Fibroblast of skin of left quadriceps (primary cell): ENCODE measurements at regions not wholly inside any gene's neighbourhood (a gene's known extent, or its start where the extent isn't known, plus 50 kb on each side); places are given as distances from the start of the nearest gene placed in this dataset.

Experiments used
- DNase-seq, 2 experiments: peaks; one replicate each; pipeline ENCODE4 v3.0.0-alpha.2; 2013; ENCODE audit warnings: low read depth in 2 of 2

GRCh38 chr13:82698383-82698782 is 1183.9 kb downstream of the SLITRK1 start:
- no peak for DNase-seq

DNA sequence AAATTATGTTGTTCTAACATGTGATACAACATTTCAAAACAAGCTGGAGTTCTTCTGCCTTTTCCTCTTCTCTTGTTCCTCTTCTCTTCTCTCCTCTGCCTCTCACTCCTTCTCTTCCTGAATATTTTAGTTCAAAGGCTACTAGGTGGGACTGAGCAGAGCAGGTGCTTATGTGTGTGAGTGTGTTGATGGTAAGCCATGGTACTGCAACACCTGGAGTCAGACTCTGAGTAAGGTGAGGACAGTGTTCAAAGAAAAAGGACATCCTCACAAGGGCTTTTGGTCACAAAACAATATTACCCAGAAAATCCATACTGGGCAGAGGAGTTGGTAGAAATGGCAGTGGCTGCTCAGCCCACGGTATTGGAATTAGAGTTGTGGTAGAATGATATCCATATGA is 1188.7 kb downstream of the SLITRK1 start:
- DNase-seq, result no peak

- DNase-seq, result no peak
Measured at GRCh38 chr13:82688400-82688994, 1193.8 kb downstream of the SLITRK1 start.

- DNase-seq, result no peak
Measured at GRCh38 chr13:82687884-82688283, 1194.4 kb downstream of the SLITRK1 start.

GRCh38 chr13:82681535-82681934 is 1200.7 kb downstream of the SLITRK1 start:
- no peak for DNase-seq

DNA sequence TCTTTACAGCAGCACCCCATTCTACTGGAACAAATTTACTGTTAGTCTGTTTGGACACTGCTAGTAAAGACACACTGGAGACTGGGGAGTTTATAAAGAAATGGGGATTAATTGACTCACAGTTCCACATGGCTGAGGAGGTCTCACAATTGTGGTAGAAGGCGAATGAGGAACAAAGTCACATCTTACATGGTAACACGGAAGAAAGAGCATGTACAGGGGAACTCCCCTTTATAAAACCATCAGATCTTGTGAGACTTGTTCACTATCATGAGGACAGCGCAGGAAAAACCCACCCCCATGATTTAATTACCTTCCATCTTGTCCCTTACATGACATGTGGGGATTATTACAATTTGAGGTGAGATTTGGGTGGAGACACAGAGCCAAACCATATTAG is 1204.2 kb downstream of the SLITRK1 start:
- no peak for DNase-seq

- DNase-seq, result no peak
Measured at GRCh38 chr13:82675024-82675423, 1207.2 kb downstream of the SLITRK1 start.

- no peak for DNase-seq
Measured at GRCh38 chr13:82674546-82674945, 1207.7 kb downstream of the SLITRK1 start.

GRCh38 chr13:82672248-82672647 is 1210.0 kb downstream of the SLITRK1 start:
- DNase-seq, result no peak

- no peak for DNase-seq
Measured at GRCh38 chr13:82664183-82664582, 1218.1 kb downstream of the SLITRK1 start.

DNA sequence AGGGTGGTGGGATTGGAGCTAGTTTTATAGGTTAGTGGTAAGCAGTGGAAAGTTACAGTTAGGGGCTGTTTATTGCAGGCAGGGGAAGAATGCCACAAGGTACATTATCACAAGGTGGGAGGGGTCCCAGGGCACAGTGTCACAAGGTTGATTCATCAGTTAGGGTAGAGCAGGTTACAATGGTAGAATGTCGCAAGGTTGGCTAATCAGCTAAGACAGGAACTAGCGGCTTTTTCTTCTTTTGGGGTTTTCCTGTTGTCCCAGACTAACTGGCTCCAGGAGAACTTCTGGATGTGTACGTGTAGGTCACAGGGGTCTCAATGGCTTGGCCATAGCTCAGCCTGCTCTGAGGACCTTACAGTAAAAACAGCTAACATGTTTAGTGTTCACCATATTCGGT is 1221.1 kb downstream of the SLITRK1 start:
- no peak for DNase-seq

DNA sequence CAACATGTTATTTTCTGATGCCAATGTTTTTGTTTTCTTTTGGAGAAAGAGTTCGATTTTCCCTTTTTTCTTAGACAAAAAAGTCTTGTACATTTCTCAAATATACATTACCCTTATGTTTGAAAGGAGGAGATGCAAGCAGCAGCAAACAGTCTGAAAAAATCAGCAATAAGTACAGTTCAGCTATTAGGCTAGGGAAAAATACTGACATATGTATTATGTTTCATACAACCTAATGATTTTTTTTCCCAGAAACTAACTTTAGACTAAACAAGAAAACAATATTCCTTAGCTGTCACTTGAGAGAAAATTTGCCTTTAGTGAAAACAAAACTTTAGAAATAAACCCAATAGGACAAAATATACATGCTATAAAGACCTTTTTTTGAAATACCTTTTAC is 1223.5 kb downstream of the SLITRK1 start:
- DNase-seq, result no peak

DNA sequence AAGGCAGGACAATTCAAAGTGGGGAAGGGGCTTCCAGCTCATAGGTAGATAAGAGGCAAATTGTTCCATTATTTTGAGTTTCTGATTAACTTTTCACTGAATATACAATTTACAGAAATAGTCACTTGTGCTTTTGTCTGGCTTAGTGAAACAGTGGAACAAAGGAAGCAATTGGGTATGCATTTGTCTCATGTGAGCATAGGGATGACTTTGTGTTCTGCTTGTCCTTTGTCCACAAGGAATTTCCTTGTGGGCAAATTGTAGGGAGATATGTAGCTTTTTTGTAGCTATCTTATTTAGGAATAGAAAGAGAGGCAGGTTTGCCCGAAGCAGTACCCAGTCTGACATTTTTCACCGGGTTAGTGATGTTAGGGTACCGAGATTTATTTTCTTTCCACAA is 1224.8 kb downstream of the SLITRK1 start:
- DNase-seq, result no peak

DNA sequence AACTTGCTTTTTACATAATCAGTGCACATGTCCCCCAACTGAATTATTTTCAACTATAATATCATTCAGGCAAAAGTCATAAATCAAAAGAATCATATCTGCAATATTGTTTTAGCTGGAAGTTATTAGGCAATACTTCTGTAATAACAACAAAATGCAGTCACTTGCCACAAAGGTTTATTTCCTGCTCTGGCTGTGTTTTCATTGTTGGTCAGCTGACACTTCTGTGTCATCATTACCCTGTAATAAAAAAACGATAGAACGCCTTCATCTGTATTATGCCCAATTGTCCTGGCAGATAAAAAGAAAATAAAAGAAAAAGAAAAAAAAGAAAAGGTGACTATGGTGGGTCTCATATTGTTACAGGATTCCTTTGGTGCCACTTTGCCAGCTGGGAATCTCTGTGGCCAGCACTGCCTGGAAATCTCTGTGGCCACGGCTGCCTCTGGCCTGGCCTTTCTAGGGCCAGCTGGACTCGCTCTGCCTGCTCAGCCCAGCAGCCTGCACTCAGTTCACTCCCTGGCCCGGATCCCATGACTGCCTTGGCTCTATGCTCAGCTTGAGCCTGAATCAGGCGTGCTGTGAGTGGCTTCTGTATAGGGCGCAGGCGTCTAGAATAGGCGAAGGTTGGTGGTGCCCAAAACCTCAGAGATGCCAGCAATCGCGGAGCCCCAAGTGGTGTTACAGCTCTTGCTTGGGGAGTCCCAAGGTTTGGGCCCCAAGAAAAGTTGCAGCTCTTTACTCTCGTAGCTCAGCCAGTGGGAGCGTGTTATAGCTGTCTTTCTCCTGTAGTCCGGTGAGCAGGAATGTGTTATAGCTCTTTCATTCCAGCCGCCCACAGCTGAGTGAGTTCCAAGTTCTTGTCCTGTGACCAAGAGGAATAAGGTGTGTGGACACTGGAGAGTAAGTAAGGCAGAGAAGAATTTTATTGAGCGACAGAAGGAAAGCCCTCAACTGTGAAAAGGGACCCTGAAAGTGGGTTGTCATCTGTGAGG is 1227.1 kb downstream of the SLITRK1 start:
- DNase-seq, result no peak

DNA sequence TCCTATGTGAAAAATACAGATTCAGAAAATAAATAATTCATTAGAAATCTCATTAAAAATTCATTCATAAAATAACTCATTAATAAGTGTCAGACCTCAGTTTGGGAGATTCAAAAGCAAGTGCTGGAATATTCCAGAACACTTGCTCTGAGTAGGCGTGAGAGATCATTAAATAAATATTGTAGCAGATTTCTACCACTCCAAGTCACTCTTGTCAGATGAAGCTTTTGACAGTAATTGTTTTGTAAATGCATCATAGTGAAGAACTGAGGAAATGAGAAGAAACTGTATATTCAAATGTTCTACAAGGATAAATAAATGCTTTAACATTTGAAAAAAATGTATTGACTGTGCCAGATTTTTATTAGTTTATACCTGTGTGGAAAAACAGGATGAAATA is 1228.1 kb downstream of the SLITRK1 start:
- DNase-seq, result no peak

GRCh38 chr13:82647540-82647939 is 1234.7 kb downstream of the SLITRK1 start:
- no peak for DNase-seq

DNA sequence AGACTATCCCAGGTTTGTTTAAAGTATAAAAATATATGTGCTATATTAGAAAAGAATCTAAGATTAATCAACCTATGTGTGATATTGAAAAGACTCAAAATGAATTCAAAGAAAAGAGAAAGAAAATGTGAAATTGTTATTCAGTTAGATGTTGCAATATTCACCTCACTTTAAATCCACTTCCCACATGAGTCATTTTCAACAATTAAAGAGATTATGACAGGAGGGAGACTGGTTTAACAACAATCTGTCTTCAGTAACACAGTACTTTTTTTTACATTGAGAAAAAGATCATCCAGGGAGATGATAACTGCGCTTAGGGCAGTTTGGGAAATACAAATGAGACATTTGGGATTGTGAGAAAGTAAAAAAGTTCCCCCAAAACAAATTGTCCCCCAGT is 1246.2 kb downstream of the SLITRK1 start:
- no peak for DNase-seq

- DNase-seq, result no peak
Measured at GRCh38 chr13:82634946-82635345, 1247.3 kb downstream of the SLITRK1 start.

GRCh38 chr13:82627183-82627582 is 1255.1 kb downstream of the SLITRK1 start:
- peak in 1 of 2 experiments; percentile 1 for DNase-seq

DNA sequence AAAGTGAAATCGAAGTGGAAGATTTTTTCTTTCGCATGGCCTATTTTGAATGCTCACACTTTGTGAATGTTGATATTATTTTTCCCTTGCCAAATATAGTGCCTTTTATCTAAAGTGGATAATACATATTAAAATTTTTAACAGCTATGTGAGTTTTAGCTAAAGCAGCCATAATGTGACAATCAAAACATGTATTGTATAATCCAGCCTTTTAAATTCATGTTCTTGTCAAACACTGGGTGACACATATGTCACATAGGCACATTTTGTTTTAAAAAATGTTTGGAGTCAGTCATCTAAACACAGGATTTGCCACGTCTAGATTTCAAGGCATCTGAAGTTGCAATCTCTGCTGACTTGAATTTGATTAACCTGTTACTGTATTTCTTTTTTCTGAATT is 1256.6 kb downstream of the SLITRK1 start:
- DNase-seq, result no peak

DNA sequence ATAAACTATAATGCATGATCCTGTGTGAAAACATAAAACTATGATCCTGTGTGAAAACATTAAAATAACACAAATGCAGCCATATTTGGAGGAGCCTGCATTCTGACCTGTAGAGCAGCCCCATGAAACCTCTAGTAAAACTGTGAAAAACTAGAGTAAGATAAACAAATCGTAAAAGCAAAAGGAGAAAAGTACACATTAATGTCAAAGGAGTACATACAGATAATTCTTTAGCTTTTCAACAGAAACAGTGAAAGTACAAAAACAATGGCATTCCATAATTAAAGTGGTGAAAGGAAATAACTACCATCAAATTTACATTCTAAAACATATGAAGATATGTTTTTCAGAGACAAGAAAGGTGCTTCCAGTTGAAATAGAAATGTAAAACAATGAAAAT is 1267.2 kb downstream of the SLITRK1 start:
- no peak for DNase-seq

GRCh38 chr13:82614086-82614485 is 1268.2 kb downstream of the SLITRK1 start:
- no peak for DNase-seq

DNA sequence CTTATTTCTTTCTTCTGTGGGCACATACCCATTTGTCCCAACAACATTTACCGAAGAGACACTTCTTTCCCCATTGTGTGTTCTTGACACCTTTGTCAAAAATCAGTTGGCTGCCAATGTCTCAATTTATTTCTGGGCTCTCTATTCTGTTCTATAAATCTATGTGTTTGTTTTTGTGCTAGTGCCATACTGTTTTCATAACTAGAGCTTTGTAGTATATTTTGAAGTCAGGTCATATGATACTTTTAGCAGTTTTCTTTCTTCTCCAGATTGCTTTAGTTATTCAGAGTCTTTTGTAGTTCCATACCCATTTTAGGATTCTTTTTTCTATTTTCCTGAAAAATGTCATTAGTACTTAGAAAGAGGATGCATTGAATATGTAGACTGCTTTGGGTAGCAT is 1276.3 kb downstream of the SLITRK1 start:
- no peak for DNase-seq
